ENCODE measurements at regions not wholly inside any gene's neighbourhood (a gene's known extent, or its start where the extent isn't known, plus 50 kb on each side); places are given as distances from the start of the nearest gene placed in this dataset.

- TF ChIP-seq ATF2 (CRISPR knock-in tag; IDR thresholded peaks at IDR 0.05; ENCODE audit: borderline replicate concordance, low read depth) (no peak), NFYB (CRISPR knock-in tag; conservative IDR thresholded peaks at IDR 0.05; ENCODE audit: low read depth) (no peak), ELF4 (CRISPR knock-in tag; IDR thresholded peaks at IDR 0.05; ENCODE audit: low read depth) (no peak), FOXP1 (CRISPR knock-in tag; IDR thresholded peaks at IDR 0.05; ENCODE audit: borderline replicate concordance) (no peak), ZNF423 (CRISPR knock-in tag; IDR thresholded peaks at IDR 0.05) (no peak), ZNF219 (CRISPR knock-in tag; IDR thresholded peaks at IDR 0.05; ENCODE audit: borderline replicate concordance) (no peak)
- TF ChIP-seq, protein P1, sequence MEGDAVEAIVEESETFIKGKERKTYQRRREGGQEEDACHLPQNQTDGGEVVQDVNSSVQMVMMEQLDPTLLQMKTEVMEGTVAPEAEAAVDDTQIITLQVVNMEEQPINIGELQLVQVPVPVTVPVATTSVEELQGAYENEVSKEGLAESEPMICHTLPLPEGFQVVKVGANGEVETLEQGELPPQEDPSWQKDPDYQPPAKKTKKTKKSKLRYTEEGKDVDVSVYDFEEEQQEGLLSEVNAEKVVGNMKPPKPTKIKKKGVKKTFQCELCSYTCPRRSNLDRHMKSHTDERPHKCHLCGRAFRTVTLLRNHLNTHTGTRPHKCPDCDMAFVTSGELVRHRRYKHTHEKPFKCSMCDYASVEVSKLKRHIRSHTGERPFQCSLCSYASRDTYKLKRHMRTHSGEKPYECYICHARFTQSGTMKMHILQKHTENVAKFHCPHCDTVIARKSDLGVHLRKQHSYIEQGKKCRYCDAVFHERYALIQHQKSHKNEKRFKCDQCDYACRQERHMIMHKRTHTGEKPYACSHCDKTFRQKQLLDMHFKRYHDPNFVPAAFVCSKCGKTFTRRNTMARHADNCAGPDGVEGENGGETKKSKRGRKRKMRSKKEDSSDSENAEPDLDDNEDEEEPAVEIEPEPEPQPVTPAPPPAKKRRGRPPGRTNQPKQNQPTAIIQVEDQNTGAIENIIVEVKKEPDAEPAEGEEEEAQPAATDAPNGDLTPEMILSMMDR (IDR thresholded peaks at IDR 0.05), result no peak
- TF ChIP-seq, protein P2, sequence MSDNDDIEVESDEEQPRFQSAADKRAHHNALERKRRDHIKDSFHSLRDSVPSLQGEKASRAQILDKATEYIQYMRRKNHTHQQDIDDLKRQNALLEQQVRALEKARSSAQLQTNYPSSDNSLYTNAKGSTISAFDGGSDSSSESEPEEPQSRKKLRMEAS (CRISPR knock-in tag; IDR thresholded peaks at IDR 0.05), result no peak
Observed at GRCh38 chr12:111022386-111022785, 102.0 kb upstream of the MYL2 start.
